Retinal pigment epithelial cell (primary cell): ENCODE measurements at regions not wholly inside any gene's neighbourhood (a gene's known extent, or its start where the extent isn't known, plus 50 kb on each side); places are given as distances from the start of the nearest gene placed in this dataset.

Source experiments
- DNase-seq: peaks from one replicate; pipeline ENCODE4 v3.0.0-alpha.2; 2010; ENCODE audit warnings: low read depth
- H3K4me3 ChIP-seq: 2 replicates; pipeline ENCODE4 v1.5.1; 2011; ENCODE audit warnings: mild to moderate bottlenecking, low read length, control low read depth, moderate library complexity
- TF ChIP-seq, protein P1 (sequence below): conservative IDR thresholded peaks from 2 replicates; pipeline ENCODE4 v1.5.1; 2011; ENCODE audit warnings: low read depth, low read length, control low read depth, inconsistent platforms

DNA sequence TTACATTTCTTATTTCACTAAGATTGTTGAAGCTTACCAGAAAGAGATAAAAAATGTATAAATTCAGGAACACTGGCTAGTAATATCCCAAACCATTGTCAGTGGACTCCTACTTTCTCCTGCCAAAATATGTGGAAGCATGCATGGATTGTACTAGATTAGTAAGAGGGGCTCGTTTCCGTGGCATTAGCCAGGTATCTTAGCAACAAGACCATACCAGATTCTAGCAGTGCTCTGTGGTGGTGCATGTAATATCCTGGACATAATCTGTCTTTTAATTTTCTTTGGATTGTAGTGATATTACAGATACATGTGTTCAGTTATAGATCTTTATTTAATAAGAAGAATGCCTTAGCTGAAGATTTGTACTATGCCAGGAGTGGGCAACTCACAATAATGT lies 371.9 kb upstream of the PITX2 start:
- no peak for DNase-seq
- no peak overlapping the region for H3K4me3 ChIP-seq
- TF ChIP-seq, protein P1, sequence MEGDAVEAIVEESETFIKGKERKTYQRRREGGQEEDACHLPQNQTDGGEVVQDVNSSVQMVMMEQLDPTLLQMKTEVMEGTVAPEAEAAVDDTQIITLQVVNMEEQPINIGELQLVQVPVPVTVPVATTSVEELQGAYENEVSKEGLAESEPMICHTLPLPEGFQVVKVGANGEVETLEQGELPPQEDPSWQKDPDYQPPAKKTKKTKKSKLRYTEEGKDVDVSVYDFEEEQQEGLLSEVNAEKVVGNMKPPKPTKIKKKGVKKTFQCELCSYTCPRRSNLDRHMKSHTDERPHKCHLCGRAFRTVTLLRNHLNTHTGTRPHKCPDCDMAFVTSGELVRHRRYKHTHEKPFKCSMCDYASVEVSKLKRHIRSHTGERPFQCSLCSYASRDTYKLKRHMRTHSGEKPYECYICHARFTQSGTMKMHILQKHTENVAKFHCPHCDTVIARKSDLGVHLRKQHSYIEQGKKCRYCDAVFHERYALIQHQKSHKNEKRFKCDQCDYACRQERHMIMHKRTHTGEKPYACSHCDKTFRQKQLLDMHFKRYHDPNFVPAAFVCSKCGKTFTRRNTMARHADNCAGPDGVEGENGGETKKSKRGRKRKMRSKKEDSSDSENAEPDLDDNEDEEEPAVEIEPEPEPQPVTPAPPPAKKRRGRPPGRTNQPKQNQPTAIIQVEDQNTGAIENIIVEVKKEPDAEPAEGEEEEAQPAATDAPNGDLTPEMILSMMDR: no peak

DNA sequence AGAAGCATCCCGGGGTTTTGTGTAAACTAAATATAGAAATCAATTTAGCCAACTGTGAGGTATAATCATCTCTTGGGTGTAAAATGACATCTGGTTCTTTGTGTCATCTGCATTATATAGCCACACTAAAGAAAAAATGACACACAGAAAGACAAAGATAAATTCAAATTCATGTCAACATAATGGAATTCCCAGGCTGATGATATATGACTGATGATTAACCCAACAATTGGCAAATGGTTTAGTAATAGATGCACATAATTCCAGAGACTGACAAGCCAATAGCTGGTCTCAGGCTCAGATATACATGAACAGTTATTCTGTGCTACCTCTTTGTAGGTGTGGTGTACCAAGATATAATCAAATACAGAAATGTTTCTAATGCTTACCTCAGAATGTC lies 375.4 kb upstream of the PITX2 start:
- TF ChIP-seq, protein P1: no peak
- H3K4me3 ChIP-seq: no peak overlapping the region
- no peak for DNase-seq

DNA sequence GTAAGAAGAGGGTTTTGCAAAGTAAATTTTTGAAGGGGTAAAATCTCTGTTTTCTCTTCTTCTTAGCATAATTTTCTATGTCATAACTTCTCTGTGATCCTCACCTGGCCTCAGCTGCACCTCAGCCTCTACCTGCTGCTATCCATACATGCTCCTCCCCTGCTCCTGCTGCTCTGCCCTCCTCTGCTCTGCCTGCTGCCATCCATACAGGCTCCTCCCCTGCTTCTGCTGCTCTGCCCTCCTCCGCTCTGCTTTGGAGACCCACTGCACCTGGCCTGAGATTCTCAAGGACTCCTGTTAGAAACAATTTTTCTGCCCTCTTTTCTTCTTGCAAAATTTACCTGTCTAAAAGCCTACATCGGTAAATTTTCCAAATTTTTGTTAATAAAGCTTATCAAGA lies 388.6 kb upstream of the PITX2 start:
- TF ChIP-seq, protein P1: no peak
- no peak overlapping the region for H3K4me3 ChIP-seq
- DNase-seq: no peak

DNA sequence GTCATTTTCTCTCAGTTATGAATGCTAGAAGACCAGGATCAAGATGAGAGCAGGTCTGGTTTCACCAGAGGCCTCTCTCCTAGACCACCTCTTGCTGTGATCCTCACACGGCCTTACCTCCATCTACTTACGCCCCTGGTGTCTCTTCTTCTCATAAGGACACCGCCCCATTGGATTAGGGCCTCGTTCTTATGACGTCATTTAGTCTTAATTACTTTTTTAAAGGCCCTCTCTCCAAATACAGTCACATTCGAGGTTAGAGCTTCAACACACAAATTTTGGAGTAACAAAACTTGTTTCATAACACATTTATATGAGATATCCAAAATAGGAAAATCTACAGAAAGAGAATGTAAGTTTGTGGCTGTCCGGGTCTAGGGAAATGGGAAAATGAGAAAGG lies 391.0 kb upstream of the PITX2 start:
- no peak for DNase-seq
- H3K4me3 ChIP-seq: no peak overlapping the region
- TF ChIP-seq, protein P1: no peak

DNA sequence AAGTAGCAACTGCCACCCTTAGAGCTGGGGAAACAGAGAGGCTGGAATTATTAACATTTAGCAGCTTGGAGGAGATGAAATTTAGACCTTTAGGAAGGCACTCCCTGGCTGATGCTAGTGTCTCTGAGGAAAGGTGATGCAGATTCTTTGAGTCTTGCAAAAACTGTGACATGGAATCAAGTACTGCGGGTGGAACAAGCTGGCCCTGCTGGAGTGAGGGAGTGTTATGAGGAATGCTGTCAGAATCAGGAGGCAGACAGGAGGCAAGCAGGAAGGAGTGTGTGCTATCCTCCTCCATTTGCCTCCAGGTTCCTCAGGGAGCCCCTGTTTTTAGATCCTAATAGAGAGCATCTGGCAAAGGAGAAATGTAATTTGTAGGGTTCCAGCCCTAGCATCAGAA lies 391.7 kb upstream of the PITX2 start:
- H3K4me3 ChIP-seq: no peak overlapping the region
- DNase-seq: no peak
- TF ChIP-seq, protein P1: no peak

DNA sequence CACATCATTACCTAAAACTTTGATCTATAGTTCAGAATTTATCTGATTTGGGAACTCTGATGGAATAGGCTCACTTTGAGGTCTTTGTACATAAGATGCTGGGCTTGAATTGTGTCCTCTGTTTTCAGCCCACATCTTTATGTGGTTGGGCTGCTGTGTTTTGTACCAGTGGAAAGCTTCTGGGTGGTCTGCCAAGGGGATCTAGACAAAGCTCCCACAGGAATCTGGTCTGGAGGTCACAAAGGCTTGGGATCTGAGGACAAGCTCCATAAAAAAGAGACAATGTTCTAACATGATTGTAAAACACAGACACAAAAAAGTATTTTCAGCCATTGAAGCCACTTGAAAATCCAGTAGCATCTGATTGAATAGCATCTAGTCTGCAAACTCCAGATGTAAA lies 393.5 kb upstream of the PITX2 start:
- DNase-seq: no peak
- H3K4me3 ChIP-seq: no peak overlapping the region
- TF ChIP-seq, protein P1: no peak

DNA sequence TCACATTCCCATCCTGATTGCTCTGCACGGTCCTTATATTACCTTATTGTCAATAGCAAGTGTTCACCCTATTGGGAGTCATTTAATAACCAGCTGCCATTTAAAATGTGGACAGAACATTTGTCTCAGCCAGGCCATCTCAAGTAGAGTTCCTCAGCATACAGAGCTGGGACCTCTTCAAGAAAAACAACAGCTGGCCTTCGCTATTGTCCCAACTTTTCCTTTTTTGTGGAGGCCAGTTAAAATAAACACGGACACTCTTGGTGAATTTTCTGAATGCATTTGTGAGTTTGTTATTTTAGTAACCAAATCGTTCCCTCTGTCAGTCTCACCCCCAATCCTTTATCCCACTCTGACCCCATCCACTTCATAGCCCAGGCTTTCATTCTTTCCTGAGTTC lies 395.3 kb upstream of the PITX2 start:
- no peak overlapping the region for H3K4me3 ChIP-seq
- no peak for DNase-seq
- TF ChIP-seq, protein P1: no peak
